NCI-H2196 treated with DMSO at 0.1 percent for 48 hours (cell line): ENCODE measurements at regions not wholly inside any gene's neighbourhood (a gene's known extent, or its start where the extent isn't known, plus 50 kb on each side); places are given as distances from the start of the nearest gene placed in this dataset.

Experiments
- DNase-seq: peaks from one replicate; lab custom pipeline; 2025; ENCODE audit not compliant: unreplicated experiment; lab: John Stamatoyannopoulos, UW

- DNase-seq, result no peak
These were observed 76.7 kb upstream of the UNC5A start for GRCh38 chr5:176733406-176734262.

- DNase-seq, result no peak
These were observed 75.5 kb upstream of the UNC5A start for GRCh38 chr5:176734756-176735342.

- no peak for DNase-seq
These were observed 74.7 kb upstream of the UNC5A start for GRCh38 chr5:176735383-176736265.

DNA sequence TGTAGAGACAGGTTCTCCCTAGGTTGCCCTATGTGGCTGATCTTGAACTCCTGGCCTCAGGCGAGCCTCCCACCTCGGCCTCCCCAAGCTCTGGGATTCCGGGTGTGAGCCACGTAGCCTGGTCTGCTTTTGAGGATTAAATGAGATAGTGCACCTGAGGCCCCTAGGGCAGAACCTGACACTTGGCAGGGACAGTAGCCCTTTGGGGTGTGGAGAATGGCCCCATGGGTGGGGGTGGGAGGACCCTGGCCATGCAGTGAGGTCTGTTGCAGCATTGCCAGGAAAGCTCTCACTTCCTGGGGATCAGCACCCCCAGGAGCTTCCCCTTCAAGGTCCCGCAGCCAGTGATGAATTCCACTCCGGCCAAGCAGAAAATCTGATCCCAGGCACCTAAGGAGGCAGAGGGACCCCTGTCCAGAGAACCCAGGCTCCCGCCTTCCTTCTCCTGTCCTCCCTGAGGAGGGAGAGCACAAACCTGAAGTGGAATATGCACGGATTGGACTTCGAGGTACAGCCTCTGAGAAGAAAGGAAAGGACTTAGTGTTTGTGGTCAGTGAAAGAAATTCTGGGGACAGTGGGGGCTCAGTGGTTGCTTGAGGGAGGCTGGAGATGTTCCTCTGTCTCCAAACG, 73.9 kb upstream of the UNC5A start:
- no peak for DNase-seq

DNA sequence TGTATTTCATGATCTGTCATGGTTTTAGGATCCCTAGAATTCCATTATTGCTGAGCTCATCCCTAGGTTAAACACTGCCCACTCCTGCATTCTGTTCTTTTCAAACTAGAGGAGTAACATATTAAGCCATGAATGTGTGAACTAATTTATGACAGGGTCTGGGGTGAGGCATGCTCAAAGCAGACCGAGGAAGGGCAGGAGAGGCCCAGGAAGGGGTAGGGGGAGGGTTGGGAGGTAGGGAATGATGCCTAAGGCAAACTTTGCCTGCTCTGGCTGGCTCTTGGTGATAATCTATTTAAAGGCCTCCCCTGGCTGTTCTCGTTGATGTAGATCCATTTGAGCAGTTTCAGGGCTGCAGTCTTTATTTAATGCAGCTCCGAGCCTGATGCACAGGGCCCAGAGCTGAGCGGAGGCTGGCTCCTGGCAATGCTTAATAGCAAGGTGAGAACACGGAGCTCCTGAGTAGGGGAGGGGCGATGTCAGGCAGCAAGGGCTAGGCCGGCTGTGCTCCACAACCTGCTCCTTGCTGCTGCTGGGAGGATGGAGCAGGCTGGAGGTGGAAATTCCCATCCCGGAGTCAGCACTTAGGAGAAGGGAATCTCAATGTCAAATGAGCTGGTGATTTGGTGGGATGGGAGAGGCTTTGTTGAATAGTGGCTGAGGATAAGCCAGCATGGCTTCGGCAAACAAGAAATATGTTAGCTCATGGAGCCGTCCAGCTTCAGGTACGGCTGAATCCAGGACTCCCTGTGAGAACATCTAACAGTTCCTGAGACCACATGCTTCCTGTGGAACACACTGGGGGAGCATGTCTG, 73.2 kb upstream of the UNC5A start:
- DNase-seq, result no peak

DNA sequence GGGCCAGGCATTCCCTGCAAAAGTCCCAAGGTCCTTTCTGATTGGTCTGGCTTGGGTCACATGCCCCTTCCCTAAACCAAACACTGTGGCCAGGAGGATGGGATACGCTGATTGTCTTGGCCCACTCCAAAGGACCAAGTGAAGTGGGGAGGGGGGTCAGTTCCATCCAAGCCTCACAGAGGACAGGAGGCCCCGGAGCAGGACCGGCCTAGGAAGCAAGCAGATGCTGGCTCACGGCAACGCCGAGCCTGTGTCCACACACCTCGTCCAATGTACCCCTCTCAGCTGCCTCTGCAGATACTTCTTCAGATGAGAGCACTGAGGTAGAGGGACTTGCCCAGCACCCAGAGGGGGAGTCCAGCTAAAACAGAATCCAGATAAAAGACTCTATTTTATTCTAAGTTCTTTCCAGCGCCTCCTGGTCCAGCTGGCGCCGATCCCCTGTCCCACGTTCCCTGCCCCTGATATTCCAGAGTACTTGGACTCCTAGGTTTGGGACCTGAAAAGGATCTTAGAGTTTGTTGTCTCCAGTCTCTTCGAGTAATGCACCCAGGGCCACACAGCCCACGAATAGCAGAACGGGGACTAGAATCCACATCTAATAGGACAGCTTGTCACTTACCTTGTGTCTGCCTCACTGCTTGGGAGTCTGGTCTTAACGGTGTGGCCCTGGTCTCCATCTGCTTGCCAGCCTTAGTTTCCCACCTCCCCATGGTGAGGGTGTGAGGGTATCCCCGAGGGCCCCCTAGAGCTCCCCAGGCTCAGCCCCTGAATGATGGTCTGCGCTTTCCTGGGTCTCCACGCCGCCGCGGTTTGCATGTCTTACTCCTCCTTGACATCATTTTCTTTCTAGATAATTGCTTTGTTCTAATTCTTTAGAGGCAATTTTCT, 72.4 kb upstream of the UNC5A start:
- no peak for DNase-seq

DNA sequence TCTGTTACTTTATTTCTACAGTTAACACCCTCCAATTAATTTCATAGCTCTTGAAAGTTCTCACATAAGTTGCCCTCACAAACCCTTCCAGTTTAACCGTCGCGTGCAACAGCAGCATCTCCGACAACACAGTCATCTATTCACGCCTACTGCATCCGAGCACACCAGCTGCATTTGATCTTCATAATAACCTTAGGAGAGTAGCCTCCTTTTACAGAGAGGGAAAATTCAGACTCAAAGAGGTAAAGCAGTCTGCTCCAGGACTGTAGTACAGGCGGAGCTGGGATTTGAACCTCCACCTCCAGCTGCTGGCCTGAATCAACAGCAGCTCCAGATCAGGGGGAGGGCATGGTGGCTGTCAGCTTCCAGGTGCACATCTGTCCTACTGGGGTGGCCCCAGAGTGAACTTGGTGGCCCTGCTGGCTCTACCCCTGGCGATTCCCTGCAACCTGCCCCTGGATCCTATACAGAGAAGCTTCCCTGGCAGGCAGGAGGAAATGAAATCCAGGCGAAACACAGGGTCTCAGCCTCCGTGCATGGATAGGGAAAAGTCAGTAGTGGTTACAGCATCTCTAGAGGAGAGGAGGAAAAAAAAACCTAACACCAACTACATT, 71.6 kb upstream of the UNC5A start:
- DNase-seq, result no peak

DNA sequence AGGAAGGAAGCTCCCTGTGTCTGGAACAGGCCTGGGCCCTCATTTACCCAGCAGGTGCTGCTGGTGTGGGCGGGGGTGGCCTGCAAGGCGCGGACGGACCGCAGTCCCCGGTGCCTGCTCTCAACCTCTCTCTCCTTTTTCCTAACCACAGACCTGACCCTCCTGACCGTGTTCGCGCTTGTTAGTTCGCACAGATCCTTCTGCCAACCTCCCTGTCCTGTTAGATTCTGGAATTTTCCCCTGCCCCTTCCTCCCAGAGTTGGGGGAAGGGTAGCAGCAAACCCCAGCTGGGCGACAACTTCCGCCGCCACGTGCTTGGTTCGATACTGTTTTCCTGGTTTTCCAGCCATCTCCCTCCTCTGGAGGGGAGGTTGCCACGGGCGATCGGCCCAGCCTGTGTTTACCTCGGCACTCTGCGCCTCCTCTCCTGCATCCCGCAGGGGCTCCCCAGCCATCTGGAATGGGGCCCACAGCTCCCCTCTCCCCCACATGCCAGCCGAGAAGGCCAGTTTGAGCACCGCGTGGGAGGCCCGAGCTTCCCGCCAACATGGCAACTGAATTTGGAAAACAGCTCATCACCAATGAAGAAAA, 70.8 kb upstream of the UNC5A start:
- DNase-seq, result no peak

DNA sequence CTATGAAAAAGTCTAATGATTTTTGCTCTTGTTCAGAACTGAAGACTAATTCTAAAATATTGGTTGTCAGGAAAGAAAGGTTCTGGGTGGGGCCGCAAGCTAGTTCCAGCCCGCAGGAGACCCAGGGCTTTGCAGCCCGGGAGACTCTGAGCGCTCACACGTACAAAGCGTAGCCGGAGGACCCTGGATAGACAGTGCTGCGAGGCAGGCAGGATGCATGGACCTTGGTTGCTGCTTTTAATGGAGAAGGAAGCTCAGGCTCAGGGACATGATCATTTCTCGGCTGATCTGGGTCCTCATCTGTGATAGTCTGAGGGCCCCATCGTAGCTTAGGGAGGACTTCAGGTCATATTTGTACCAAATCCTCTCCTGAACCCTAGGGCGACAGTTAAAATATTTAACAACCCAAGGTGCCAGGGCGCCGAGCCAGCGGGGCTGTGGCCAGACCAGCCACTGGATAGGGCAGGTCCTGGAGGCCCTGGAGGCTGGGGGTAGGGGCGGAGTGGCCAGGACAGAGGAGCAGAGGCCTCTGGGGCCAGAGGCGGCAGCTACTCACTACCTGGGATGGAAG, 70.1 kb upstream of the UNC5A start:
- no peak for DNase-seq

- DNase-seq, result no peak
These were observed 69.5 kb upstream of the UNC5A start for GRCh38 chr5:176740702-176741496.

- DNase-seq, result no peak
These were observed 68.7 kb upstream of the UNC5A start for GRCh38 chr5:176741561-176742211.

GRCh38 chr5:176742246-176743105, 67.9 kb upstream of the UNC5A start:
- DNase-seq, result no peak

- no peak for DNase-seq
These were observed 67.1 kb upstream of the UNC5A start for GRCh38 chr5:176743136-176743861.

DNA sequence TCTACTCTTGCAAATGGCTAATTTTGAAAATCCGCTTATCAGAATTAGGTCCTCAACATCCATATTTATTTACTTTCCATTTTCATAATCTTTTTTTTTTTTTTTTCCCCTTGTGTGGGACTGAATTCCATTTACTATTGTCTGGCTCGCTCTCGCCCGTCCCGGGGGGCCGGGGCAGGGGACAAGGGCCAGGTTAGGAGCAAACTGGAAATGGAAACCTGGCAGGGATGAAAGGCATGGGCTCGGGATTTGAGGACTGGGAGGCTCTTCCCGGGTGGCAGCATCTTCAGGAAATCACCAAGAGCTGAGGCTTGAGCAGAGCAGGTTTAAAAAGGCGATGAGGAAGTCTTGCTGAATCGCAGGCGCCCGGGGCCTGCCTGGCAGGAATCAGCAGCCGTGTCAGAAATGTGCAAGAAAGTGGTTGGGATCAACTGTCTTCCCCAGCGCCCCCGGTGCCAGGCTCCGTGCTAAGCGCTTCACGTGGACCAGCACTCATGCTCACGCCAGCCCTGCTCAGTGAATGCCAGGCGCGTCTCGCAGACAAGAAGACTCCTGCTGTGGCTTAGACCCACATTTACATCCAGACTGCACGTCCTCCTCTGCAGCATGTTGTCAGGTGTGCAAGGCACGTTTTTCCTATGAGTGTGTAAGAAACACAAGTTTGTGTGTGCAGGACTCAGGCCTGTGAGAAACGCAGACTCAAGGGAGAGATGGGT, 66.3 kb upstream of the UNC5A start:
- no peak for DNase-seq

DNA sequence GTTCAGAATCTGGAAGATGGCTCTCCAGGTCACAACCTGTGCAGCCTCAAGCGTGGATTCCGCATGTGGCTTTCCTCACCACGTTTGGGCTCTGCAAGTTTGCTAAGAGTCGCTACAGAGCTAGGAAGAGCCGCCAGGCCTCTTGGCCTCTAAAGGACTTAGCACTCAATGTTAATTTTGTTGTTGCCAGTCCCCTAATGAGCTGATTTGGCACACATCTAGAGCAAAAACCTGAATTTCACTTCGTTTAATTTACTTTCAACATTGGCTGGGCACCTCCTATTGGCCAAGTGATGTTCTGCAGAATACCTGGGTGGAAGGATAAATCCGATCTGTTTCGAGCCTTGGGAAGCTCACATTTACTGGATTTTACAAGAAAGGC, 65.8 kb upstream of the UNC5A start:
- DNase-seq, result no peak
